ENCODE measurements at regions not wholly inside any gene's neighbourhood (a gene's known extent, or its start where the extent isn't known, plus 50 kb on each side); places are given as distances from the start of the nearest gene placed in this dataset.

DNA sequence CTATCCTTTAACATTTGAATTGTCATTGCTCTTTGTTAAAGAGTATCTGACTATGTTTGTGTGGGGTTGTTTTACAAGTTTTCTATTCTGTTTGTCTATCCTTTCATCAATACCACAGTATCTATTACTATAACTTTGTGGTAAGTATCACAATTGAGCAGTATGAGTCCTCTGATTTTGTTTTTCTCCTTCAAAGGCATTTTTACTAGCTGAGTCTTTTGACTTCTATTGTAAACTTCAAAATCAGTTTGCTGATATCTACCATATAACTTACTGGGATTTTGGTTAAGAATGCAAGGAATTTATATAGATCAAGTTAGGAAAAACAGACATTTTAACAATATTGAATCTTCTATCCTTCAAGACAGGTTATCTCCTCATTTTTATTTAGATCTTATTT, 789.8 kb upstream of the PTPRD start:
- H3K9me3 Mint-ChIP-seq, result peaks cover 31% of the 10 kb centered on the region
- intact Hi-C loops (cut with micrococcal nuclease), result no loop called here
- no peak overlapping the region for H3K27ac Mint-ChIP-seq
- no peak for DNase-seq
- peaks cover 2% of the 10 kb centered on the region for H3K36me3 Mint-ChIP-seq (ENCODE audit: low read depth)
- CTCF ChIA-PET, result no interaction called here
- H3K4me3 Mint-ChIP-seq, result no peak overlapping the region
- H3K4me1 Mint-ChIP-seq (ENCODE audit: low read depth), result no peaks in the 10 kb centered on the region
- no peaks in the 10 kb centered on the region for H3K27me3 Mint-ChIP-seq (ENCODE audit: low read depth)

DNA sequence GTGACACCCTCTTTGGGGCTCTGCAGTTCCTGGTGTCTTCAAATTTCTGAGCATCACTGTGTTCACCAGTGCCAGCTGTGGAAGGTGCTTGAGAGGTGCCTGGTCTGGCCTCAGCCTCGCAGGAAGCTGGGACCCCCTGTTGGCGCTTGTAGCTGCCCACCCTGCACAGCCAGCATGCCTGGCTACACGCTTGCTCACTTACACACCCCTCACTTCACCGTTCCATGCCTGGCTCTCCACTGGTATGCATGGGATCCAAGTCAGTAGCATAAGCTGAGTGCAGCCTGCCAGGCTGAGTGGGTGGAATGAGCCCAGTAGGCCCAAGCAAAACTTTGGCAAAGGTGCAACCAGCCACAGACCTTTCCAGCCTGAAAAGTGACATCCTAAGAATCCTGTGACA, 801.4 kb upstream of the PTPRD start:
- intact Hi-C loops (cut with micrococcal nuclease), result no loop called here
- Mint-ChIP-seq H3K4me3 (no peak overlapping the region), H3K9me3 (peaks cover 7% of the 10 kb centered on the region), H3K36me3 (ENCODE audit: low read depth) (no peaks in the 10 kb centered on the region), H3K27me3 (ENCODE audit: low read depth) (no peaks in the 10 kb centered on the region), H3K4me1 (ENCODE audit: low read depth) (no peaks in the 10 kb centered on the region), H3K27ac (no peak overlapping the region)
- DNase-seq, result no peak
- CTCF ChIA-PET, result no interaction called here

DNA sequence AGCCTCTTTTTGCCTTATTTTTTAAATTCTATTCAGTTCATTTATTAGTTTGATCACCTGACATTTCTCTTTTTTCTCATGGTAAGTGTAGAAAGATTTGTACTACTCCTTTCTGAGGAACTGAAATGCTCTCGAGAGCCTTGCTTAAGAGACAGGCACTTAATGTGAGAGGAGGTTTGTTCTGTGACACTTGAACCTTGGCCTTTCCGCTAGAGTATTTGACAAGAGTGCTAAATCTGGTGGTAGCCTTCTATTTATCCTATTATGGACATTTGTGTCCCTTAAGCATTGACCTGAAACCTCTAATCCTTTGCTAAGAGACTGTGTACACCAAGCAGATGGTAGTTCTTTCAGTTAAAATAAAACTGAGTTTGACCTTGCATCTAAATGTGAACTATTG, 805.0 kb upstream of the PTPRD start:
- H3K27me3 Mint-ChIP-seq (ENCODE audit: low read depth), result no peaks in the 10 kb centered on the region
- H3K36me3 Mint-ChIP-seq (ENCODE audit: low read depth), result no peaks in the 10 kb centered on the region
- intact Hi-C loops (cut with micrococcal nuclease), result no loop called here
- H3K4me3 Mint-ChIP-seq, result no peak overlapping the region
- no peak for DNase-seq
- H3K9me3 Mint-ChIP-seq, result peaks cover 8% of the 10 kb centered on the region
- CTCF ChIA-PET, result no interaction called here
- H3K4me1 Mint-ChIP-seq (ENCODE audit: low read depth), result no peaks in the 10 kb centered on the region
- no peak overlapping the region for H3K27ac Mint-ChIP-seq

DNA sequence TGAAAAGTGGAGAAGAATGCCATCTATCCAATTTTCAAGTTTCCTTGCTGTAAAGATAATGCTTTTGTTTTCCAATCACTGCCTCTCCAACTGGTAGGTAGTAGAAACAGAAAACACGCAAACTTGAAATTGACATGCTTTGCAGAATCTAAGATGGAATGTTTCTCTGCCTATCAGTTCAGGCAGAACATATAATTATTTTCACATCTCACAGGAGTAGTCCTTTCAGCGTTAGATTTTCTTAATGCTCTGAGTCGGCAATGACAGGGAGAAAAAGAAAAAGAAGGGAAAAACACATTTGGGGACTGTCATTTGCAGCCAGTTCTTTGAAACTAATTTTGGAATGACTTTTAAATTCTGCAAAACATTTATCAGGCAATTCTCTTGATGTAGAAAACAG, 818.7 kb upstream of the PTPRD start:
- peaks cover 7% of the 10 kb centered on the region for H3K9me3 Mint-ChIP-seq
- no peak overlapping the region for H3K4me3 Mint-ChIP-seq
- no peak for DNase-seq
- CTCF ChIA-PET, result no interaction called here
- intact Hi-C loops (cut with micrococcal nuclease), result no loop called here
- H3K27me3 Mint-ChIP-seq (ENCODE audit: low read depth), result no peaks in the 10 kb centered on the region
- H3K4me1 Mint-ChIP-seq (ENCODE audit: low read depth), result no peaks in the 10 kb centered on the region
- H3K27ac Mint-ChIP-seq, result no peak overlapping the region
- H3K36me3 Mint-ChIP-seq (ENCODE audit: low read depth), result no peaks in the 10 kb centered on the region

DNA sequence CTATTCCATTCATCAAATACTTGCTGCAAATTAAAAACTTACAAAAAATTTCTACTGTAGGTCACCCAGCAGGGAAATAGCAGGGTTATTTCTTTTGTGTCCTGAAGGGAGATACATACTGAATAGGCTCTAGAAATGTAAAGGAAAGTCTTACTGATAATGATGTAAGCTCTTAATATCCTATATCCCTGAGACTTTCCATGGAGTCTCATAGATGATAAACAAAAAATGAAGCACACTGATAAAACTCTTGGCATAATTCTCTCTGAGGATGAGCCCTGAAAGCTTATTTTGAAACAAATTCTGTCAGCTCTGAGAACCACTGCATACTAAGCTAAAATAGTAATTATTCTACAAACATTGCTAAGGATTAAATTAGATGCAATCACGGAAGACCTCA, 819.6 kb upstream of the PTPRD start:
- Mint-ChIP-seq H3K27ac (no peak overlapping the region), H3K9me3 (peaks cover 7% of the 10 kb centered on the region), H3K4me3 (no peak overlapping the region), H3K4me1 (ENCODE audit: low read depth) (no peaks in the 10 kb centered on the region), H3K36me3 (ENCODE audit: low read depth) (no peaks in the 10 kb centered on the region), H3K27me3 (ENCODE audit: low read depth) (no peaks in the 10 kb centered on the region)
- intact Hi-C loops (cut with micrococcal nuclease), result no loop called here
- CTCF ChIA-PET, result no interaction called here
- DNase-seq, result no peak

DNA sequence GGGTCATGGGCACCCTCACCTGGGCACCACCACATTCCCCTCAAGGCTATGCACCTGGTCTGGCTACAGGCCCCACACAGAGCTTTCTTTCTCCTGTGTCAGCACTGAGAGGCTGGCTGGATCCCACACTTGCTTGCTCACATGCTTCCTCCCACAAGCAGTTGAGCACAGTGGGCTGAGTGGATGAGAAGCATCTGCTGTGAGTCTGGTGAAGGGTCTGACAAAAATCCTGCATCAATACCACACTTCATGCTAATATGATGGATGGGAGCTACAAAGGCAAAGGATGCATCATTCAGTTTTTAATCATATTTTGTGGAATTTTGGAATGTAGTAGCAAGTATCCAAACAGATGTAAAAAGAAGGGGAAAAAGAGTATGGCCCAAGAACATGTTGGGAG, 830.8 kb upstream of the PTPRD start:
- no peak for DNase-seq
- Mint-ChIP-seq H3K4me3 (no peak overlapping the region), H3K9me3 (peaks cover 7% of the 10 kb centered on the region), H3K36me3 (ENCODE audit: low read depth) (no peaks in the 10 kb centered on the region), H3K27ac (no peak overlapping the region), H3K4me1 (ENCODE audit: low read depth) (no peaks in the 10 kb centered on the region), H3K27me3 (ENCODE audit: low read depth) (no peaks in the 10 kb centered on the region)
- CTCF ChIA-PET, result no interaction called here
- intact Hi-C loops (cut with micrococcal nuclease), result no loop called here

DNA sequence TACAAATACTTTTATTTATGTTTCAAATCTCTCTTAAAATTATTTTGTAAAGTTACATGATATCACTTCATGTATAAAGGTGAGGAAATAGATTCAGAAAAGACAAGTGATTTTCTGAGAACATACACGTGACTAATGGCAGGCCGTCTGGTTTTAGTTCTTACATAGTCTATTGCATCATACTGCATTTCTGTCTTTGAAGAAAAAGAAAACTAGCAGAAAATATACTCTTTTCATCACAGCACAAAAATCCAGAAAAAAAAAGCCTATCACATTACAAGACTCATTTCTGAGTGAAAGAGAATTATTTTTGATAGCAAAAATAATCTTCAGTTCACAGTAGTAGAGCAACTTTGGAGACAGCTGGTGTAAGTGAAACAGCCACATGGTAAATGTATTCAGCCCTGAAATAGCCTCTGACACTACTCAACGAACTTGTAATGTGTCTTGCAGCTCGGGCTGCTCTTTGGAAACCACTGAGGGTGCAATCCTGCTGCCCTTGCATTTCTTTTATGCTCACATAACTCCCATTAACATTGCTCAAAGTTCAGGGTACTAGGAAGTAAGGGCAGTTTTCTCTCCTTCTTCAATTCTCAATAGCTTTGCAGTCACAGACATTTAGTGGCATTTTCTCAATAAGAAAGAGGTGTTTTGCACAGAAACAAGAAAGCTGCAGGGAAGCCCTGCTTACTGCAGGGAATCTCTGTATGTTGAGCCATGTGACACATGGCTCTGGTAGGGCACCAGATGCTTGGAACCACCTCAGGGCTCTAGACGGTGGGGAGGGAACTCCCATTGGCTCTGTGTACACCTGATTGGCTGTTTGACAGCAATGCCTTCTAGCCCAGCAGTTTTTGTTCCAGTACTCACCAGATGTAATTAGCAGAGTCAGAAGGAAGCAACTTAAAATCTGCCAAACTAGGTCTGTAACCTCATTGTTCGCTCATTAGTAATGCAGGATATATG, 845.3 kb upstream of the PTPRD start:
- no peaks in the 10 kb centered on the region for H3K4me1 Mint-ChIP-seq (ENCODE audit: low read depth)
- H3K27me3 Mint-ChIP-seq (ENCODE audit: low read depth), result no peaks in the 10 kb centered on the region
- H3K36me3 Mint-ChIP-seq (ENCODE audit: low read depth), result no peaks in the 10 kb centered on the region
- no peak overlapping the region for H3K27ac Mint-ChIP-seq
- peaks cover 6% of the 10 kb centered on the region for H3K9me3 Mint-ChIP-seq
- no peak overlapping the region for H3K4me3 Mint-ChIP-seq
- DNase-seq, result no peak
- intact Hi-C loops (cut with micrococcal nuclease), result no loop called here
- CTCF ChIA-PET, result interaction anchor here (0.6 kb wide), 2 partner anchors 523 to 619 kb away, joined by 3 read pairs; no protein-coding TSS in a partner anchor

DNA sequence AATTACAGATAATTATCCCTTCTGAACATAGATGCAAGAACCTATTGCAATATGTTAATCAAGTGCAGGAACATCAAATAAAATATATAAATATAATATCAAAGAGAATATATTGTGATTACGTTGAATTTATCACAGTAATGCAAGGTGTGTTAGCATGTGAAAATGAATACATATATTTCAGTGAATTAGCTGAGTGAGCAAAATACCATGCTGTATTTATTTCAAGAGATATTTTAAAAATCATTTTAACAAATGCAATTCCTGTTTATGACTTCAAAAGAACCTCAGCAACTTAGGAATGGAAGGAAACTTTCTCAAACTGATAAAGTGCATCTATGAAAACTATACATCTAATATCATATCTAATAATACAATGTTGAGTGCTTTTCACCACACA, 856.9 kb upstream of the PTPRD start:
- CTCF ChIA-PET, result no interaction called here
- intact Hi-C loops (cut with micrococcal nuclease), result no loop called here
- H3K4me1 Mint-ChIP-seq (ENCODE audit: low read depth), result no peaks in the 10 kb centered on the region
- peaks cover 9% of the 10 kb centered on the region for H3K9me3 Mint-ChIP-seq
- no peaks in the 10 kb centered on the region for H3K27me3 Mint-ChIP-seq (ENCODE audit: low read depth)
- H3K4me3 Mint-ChIP-seq, result no peak overlapping the region
- DNase-seq, result no peak
- H3K27ac Mint-ChIP-seq, result no peak overlapping the region
- H3K36me3 Mint-ChIP-seq (ENCODE audit: low read depth), result no peaks in the 10 kb centered on the region

DNA sequence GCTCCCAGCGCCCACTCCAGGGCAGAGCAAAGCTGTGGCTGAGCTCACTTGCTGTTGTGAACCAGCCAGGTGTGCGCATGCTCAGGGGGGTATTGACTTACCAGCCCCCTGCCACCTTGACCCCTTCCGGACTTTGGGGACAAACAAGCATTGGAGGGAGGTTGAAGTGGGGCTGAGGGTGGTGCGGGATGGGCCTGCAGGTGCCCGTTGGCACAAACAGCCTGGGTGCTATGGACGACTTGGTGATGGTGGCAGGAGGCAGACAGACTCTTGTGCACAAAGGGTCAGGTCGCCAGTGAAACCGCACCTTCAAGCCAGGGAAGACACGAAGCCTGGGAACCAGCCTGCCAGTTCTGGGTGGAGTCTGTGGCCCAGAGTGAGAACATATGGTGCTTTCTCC, 858.5 kb upstream of the PTPRD start:
- CTCF ChIA-PET, result no interaction called here

DNA sequence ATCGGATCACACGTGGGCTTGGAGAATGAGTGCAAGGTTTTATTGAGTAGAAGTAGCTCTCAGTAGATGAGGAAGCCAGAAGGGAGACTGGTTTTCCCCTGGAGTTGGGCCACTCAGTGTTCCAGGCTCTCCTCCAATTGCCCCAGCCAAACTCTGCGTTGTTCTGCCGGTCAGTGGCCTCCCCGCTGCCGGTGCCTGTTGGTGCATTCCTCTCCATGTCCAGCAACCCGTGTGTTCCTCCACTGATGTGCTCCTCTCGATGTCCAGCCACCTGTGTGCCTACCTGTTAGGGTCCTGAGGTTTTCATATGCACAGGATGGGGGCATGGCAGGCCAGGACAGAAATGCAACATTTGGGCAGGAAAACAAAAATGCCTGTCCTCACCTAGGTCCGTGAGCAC, 888.0 kb upstream of the PTPRD start:
- no peak overlapping the region for H3K4me3 Mint-ChIP-seq
- H3K36me3 Mint-ChIP-seq (ENCODE audit: low read depth), result no peaks in the 10 kb centered on the region
- DNase-seq, result no peak
- H3K27me3 Mint-ChIP-seq (ENCODE audit: low read depth), result no peaks in the 10 kb centered on the region
- CTCF ChIA-PET, result no interaction called here
- no peaks in the 10 kb centered on the region for H3K4me1 Mint-ChIP-seq (ENCODE audit: low read depth)
- intact Hi-C loops (cut with micrococcal nuclease), result no loop called here
- H3K27ac Mint-ChIP-seq, result no peak overlapping the region
- peaks cover 18% of the 10 kb centered on the region for H3K9me3 Mint-ChIP-seq

More for the DNA sequence above, 858.5 kb upstream of the PTPRD start:
- Mint-ChIP-seq H3K4me3 (no peak overlapping the region), H3K9me3 (peaks cover 11% of the 10 kb centered on the region), H3K36me3 (ENCODE audit: low read depth) (no peaks in the 10 kb centered on the region), H3K27ac (no peak overlapping the region), H3K27me3 (ENCODE audit: low read depth) (no peaks in the 10 kb centered on the region), H3K4me1 (ENCODE audit: low read depth) (no peaks in the 10 kb centered on the region)
- intact Hi-C loops (cut with micrococcal nuclease), result no loop called here
- no peak for DNase-seq

DNA sequence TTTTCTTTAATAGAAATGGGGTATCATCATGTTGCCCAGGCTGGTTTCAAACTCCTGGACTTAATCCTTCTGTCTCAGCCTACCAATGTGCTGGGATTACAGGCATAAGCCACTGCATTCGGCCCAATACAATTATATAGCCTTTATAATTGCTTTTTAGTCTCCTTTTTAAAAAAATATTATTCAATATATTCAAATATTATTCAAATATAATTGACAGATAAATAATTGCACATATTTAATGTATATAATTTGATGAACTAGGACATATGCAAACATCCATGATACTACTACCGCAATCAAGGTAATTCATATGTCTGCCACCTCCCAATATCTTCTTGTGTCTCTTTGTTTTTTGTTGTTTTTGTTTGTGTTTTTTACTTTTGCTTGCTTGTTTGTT, 894.2 kb upstream of the PTPRD start:
- intact Hi-C loops (cut with micrococcal nuclease), result no loop called here
- Mint-ChIP-seq H3K36me3 (ENCODE audit: low read depth) (no peaks in the 10 kb centered on the region), H3K27me3 (ENCODE audit: low read depth) (no peaks in the 10 kb centered on the region)

DNA sequence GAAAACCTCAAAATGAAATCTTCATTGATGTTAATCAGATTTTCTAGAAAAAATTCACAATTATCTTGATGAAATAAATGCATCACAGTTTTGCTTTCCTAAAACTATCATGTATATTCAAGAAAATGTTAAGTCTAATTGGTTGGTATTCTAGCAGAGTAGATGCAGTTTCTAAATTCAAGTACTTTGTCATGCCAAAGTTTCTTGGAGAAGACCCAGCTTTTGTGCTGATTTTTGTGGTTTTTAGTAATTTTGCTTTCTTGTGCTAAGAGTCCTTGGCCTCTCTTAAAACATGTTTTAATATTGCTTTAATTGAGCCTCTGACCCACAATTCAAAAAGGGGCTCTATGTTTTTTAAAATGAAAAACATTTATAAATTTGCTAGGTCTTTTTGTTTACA, 924.8 kb upstream of the PTPRD start:
- Mint-ChIP-seq H3K27me3 (ENCODE audit: low read depth) (no peaks in the 10 kb centered on the region), H3K36me3 (ENCODE audit: low read depth) (no peaks in the 10 kb centered on the region), H3K4me1 (ENCODE audit: low read depth) (no peaks in the 10 kb centered on the region), H3K4me3 (no peak overlapping the region), H3K9me3 (peaks cover 11% of the 10 kb centered on the region), H3K27ac (no peak overlapping the region)
- no peak for DNase-seq
- intact Hi-C loops (cut with micrococcal nuclease), result no loop called here
- CTCF ChIA-PET, result no interaction called here

More for the DNA sequence above, 894.2 kb upstream of the PTPRD start:
- Mint-ChIP-seq H3K4me1 (ENCODE audit: low read depth) (no peaks in the 10 kb centered on the region), H3K9me3 (peaks cover 29% of the 10 kb centered on the region), H3K27ac (no peak overlapping the region), H3K4me3 (no peak overlapping the region)
- DNase-seq, result no peak
- CTCF ChIA-PET, result no interaction called here

DNA sequence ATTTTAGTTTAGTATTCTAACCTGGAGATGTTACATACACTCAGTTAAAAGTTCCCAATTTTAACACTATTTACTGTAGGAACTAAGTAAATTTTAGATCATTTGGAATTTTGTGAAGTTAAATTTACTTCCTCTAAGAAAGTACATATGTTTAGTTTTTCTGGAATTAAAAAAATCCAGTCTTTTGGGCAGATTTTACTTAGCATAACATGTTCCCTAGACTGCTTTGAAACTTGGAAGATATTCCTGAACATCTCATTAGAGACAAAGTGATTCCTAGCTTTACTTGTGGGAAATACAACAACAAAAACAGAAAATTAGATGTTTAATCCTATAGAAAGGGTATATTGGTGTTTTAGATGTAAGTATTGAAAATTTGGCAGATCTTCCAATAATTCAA, 930.0 kb upstream of the PTPRD start:
- no peaks in the 10 kb centered on the region for H3K4me1 Mint-ChIP-seq (ENCODE audit: low read depth)
- intact Hi-C loops (cut with micrococcal nuclease), result no loop called here
- no peak overlapping the region for H3K4me3 Mint-ChIP-seq
- no peak overlapping the region for H3K27ac Mint-ChIP-seq
- H3K36me3 Mint-ChIP-seq (ENCODE audit: low read depth), result no peaks in the 10 kb centered on the region
- H3K9me3 Mint-ChIP-seq, result peaks cover 13% of the 10 kb centered on the region
- no peak for DNase-seq
- CTCF ChIA-PET, result no interaction called here
- no peaks in the 10 kb centered on the region for H3K27me3 Mint-ChIP-seq (ENCODE audit: low read depth)
